ENCODE measurements at regions not wholly inside any gene's neighbourhood (a gene's known extent, or its start where the extent isn't known, plus 50 kb on each side); places are given as distances from the start of the nearest gene placed in this dataset.

GRCh38 chr9:6109986-6110385 lies 94.6 kb upstream of the RANBP6 start (continued):
- TF ChIP-seq, protein P1, sequence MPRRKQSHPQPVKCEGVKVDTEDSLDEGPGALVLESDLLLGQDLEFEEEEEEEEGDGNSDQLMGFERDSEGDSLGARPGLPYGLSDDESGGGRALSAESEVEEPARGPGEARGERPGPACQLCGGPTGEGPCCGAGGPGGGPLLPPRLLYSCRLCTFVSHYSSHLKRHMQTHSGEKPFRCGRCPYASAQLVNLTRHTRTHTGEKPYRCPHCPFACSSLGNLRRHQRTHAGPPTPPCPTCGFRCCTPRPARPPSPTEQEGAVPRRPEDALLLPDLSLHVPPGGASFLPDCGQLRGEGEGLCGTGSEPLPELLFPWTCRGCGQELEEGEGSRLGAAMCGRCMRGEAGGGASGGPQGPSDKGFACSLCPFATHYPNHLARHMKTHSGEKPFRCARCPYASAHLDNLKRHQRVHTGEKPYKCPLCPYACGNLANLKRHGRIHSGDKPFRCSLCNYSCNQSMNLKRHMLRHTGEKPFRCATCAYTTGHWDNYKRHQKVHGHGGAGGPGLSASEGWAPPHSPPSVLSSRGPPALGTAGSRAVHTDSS (tag by site-specific recombination; IDR thresholded peaks at IDR 0.05): no peak
- TF ChIP-seq, protein P2, sequence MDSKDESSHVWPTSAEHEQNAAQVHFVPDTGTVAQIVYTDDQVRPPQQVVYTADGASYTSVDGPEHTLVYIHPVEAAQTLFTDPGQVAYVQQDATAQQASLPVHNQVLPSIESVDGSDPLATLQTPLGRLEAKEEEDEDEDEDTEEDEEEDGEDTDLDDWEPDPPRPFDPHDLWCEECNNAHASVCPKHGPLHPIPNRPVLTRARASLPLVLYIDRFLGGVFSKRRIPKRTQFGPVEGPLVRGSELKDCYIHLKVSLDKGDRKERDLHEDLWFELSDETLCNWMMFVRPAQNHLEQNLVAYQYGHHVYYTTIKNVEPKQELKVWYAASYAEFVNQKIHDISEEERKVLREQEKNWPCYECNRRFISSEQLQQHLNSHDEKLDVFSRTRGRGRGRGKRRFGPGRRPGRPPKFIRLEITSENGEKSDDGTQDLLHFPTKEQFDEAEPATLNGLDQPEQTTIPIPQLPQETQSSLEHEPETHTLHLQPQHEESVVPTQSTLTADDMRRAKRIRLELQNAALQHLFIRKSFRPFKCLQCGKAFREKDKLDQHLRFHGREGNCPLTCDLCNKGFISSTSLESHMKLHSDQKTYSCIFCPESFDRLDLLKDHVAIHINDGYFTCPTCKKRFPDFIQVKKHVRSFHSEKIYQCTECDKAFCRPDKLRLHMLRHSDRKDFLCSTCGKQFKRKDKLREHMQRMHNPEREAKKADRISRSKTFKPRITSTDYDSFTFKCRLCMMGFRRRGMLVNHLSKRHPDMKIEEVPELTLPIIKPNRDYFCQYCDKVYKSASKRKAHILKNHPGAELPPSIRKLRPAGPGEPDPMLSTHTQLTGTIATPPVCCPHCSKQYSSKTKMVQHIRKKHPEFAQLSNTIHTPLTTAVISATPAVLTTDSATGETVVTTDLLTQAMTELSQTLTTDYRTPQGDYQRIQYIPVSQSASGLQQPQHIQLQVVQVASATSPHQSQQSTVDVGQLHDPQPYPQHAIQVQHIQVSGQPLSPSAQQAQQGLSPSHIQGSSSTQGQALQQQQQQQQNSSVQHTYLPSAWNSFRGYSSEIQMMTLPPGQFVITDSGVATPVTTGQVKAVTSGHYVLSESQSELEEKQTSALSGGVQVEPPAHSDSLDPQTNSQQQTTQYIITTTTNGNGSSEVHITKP (tag by site-specific recombination; IDR thresholded peaks at IDR 0.05): no peak
- TF ChIP-seq ZNF214 (tag by site-specific recombination; IDR thresholded peaks at IDR 0.05; ENCODE audit: borderline replicate concordance): no peak
- TF ChIP-seq ZNF473 (tag by site-specific recombination; IDR thresholded peaks at IDR 0.05): no peak
- TF ChIP-seq FEZF1 (tag by site-specific recombination; IDR thresholded peaks at IDR 0.05): no peak

DNA sequence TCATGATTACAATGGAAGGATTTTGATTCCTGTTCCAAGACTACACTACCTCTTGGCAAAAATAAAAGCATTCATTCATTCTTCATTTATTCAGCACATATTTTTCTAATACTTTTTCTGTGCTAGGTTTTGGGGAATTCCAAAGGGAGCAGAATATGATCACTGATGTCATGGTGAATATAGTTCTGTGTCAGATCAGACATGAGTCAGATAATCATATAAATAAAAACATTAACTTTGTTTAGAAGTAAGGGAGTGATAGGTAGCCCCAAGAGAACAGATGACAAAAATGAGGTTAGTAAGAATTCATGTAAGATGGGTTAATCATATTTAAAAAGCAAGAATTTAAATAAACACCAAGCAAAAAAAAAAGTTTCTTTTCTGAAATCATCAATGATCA lies 94.1 kb upstream of the RANBP6 start:
- H3K4me3 ChIP-seq (ENCODE audit: low read depth, low read length): no peak overlapping the region
- TF ChIP-seq ZNF311 (tag by site-specific recombination; IDR thresholded peaks at IDR 0.05; ENCODE audit: borderline replicate concordance): no peak
- no peak for TF ChIP-seq OSR2 (tag by site-specific recombination; IDR thresholded peaks at IDR 0.05)
- CTCF ChIA-PET: no interaction called here
- no peaks in the 10 kb centered on the region for H3K36me3 ChIP-seq (ENCODE audit: control insufficient read depth in 2 of 2, insufficient read depth in 1 of 2, low read length in 2 of 2)
- H3K27ac ChIP-seq (ENCODE audit: extremely low read depth, low read depth, low read length): no peak overlapping the region
- no peaks in the 10 kb centered on the region for H3K4me1 ChIP-seq (ENCODE audit: control insufficient read depth, insufficient read depth, low read length)
- POLR2A ChIA-PET: no interaction called here
- H3K9me3 ChIP-seq (ENCODE audit: control insufficient read depth, insufficient read depth, low read depth, low read length): no peaks in the 10 kb centered on the region

DNA sequence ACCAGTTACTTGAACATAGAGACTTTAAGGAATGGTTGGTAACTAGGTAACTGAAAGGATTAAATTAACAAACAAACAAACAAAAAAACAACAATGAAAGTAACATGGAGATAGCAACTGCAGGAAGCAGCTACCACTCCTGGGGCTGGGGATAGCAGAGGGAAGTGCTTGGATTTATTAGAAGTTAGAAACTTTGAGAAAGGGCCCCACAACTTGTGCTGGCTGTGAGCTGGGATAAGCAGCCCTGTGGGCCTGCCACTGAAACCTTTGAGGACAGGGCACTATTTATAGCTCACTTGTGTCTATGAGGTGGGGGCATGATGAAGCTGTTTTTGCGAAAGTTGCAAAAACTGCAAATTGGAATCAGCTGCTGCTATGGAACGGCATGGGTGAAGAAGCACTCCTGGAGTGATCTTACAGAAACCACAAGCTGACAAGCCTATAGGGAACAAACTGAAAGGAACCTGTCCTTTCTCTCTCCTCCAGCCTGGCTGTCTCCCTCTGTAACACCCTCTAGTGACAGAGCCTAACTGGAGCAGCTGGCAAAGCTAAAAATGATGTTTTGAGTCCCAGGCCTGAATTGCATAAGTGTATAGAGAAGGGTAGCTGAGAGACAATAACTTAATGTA lies 91.4 kb upstream of the RANBP6 start:
- no peak overlapping the region for H3K4me3 ChIP-seq (ENCODE audit: low read depth, low read length)
- POLR2A ChIA-PET: interaction anchor here (1.2 kb wide), 1 partner anchor 11 kb away, joined by 3 read pairs; no protein-coding TSS in a partner anchor
- TF ChIP-seq CTCF (tag by site-specific recombination; IDR thresholded peaks at IDR 0.05) (0 out of 2 replicates have a peak, but pooled peaks have one; percentile 14), ZNF654 (tag by site-specific recombination; IDR thresholded peaks at IDR 0.05; ENCODE audit: low read depth) (0 out of 2 replicates have a peak, but pooled peaks have one; percentile 3), ZNF48 (tag by site-specific recombination; IDR thresholded peaks at IDR 0.05) (no peak), ZNF777 (tag by site-specific recombination; IDR thresholded peaks at IDR 0.05; ENCODE audit: borderline replicate concordance) (no peak), ZNF302 (tag by site-specific recombination; IDR thresholded peaks at IDR 0.05; ENCODE audit: low read depth) (no peak), ZSCAN16 (tag by site-specific recombination; IDR thresholded peaks at IDR 0.05) (no peak), PRDM2 (tag by site-specific recombination; IDR thresholded peaks at IDR 0.05; ENCODE audit: borderline replicate concordance) (no peak)
- no peaks in the 10 kb centered on the region for H3K4me1 ChIP-seq (ENCODE audit: control insufficient read depth, insufficient read depth, low read length)
- CTCF ChIA-PET: interaction anchor here (0.5 to 1.7 kb wide), 11 partner anchors 9 to 1423 kb away, joined by 3 to 8 read pairs (median 3); no protein-coding TSS in a partner anchor
- no peaks in the 10 kb centered on the region for H3K36me3 ChIP-seq (ENCODE audit: control insufficient read depth in 2 of 2, insufficient read depth in 1 of 2, low read length in 2 of 2)
- H3K9me3 ChIP-seq (ENCODE audit: control insufficient read depth, insufficient read depth, low read depth, low read length): no peaks in the 10 kb centered on the region
- H3K27ac ChIP-seq (ENCODE audit: extremely low read depth, low read depth, low read length): no peak overlapping the region
